Kidney tubule cell (primary cell): ENCODE measurements at regions not wholly inside any gene's neighbourhood (a gene's known extent, or its start where the extent isn't known, plus 50 kb on each side); places are given as distances from the start of the nearest gene placed in this dataset.
A peak's percentile ranks its signal among the peaks of the same experiment; 100 is the strongest.
"Not testable (repeated sequence)": the region's sequence is repeated elsewhere in the genome, so short reads cannot be mapped to it uniquely, and the experiment has no call there.

Source experiments
- DNase-seq: peaks from one replicate; pipeline ENCODE4 v3.0.0-alpha.2; 2018; ENCODE audit warnings: low spot score

DNA sequence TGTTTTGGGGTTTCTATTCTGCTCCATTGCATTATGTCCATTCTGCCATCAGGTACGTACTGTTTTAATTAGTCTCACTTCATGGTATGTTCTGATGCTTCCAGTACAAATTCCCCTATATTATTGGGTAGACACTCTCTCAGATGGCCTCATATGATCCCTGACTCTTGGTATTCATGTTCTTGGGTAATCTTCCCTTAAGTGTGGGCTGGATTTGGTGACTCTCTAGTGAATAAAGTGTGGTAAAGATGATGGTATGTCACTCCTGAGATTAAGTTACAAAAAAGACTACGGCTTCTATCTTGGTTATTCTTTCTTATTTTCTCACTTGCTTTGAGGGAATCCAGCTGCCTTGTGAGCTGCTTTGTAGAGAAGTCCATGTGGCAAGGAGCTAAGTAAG, 89.6 kb upstream of the TBC1D5 start:
- no peak for DNase-seq

DNA sequence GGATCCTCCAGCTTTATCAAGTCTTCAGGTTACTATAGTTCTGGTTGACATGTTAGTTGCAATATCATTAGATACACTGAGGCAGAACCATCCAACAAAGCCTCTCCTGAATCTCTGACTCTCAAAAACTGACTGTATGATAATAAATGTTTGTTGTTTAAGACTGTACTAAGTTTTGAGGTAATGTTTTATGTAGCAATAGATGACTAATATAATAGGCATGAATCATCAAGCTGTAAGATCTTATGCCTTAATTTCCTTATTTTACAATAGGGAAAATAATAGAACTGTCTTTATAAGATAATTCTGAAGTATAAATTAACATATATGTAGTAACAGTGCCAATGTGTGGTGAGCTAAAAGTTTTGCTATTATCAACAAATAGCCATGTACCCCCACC, 88.9 kb upstream of the TBC1D5 start:
- peak; percentile 28 for DNase-seq

DNA sequence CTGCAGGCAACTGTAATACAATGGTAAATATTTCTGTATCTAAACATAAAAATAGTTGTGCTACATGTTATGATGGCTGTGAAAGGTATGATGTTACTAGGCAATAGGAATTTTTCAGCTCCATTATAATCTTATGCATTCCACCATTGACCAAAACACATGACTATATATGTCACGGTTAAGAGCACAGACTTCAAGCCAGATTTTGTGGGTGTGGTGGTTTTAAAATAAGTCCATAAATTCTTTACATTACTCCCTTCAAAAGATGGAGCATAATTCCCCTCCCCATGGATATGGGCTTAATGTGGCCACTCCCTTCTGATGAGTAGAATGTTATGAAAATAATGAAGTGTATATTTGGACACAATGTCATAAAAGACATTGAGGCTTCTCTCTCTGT, 88.4 kb upstream of the TBC1D5 start:
- DNase-seq, result no peak

DNA sequence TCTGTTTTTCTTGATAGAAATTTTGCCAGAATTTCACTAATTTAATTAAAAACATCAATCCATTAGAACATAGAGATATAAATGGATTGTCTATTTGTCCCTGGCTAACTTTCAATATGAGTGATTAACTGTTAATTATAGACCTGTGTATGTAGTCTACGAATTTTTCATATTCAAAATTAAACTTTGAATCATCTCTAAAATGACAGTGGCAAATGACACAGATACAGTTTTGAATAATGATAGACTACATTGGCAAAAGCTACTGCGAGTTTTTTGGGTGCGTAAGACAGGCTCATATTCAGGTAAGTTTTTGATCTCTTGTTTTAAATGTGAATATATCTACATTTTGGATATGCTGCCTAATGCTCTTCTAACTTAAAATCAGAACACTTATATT, 86.0 kb upstream of the TBC1D5 start:
- DNase-seq, result no peak

DNA sequence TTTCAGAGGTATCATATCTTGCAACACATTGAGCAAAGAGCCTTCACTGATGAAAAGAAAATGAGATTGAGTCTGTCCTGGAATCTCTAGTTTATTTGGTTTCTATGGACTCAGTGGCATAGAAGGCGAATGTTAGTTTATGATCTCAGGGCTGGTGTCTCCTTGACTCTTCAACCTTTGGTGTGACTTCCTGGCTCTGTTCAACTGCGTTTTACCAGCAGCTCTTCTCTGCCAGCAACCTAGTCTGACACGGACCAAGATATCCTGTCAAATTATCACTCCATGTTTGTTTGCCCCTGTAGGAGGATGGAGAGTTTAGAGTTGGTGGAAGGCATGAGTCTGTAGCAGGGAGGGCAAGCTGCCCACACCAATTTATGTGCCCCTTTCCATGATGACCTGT, 82.9 kb upstream of the TBC1D5 start:
- DNase-seq, result no peak

DNA sequence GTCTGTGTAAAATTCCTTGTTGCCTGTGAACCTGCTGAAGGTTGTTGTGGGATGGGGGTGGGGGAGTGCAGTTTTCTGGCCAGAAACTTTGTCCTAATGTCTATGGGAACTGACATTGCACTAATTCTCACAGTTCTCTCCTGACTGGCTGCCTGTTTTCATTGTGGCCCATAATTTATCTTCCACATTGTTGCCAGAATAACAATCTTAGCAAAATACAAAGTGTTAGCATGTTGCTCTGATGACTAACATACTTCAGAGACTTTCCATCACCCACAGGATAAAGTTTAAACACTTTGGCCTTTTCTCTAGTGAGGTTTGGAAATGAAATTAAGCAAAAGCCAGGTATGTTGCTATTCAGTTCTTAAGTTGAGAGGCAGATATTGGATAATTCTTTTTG, 81.4 kb upstream of the TBC1D5 start:
- no peak for DNase-seq

DNA sequence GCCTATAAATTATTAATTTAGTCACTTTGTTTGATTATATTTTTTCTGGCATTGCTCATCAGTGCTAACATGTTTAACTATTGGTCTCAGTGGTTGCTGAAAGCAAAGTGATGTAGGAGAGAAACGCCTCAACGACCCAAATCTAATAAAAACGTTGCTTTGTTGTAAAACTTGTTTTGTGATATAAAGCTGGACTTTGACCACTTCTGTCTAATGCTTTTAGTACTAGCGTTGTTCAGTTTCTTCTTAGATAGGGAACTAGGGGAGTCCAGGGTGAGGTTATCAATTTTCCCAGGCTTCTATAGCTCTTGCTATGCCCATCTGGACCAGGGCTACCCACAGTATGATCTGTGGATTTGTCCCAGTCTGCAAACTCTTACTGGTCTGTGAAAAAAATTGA, 80.6 kb upstream of the TBC1D5 start:
- no peak for DNase-seq

DNA sequence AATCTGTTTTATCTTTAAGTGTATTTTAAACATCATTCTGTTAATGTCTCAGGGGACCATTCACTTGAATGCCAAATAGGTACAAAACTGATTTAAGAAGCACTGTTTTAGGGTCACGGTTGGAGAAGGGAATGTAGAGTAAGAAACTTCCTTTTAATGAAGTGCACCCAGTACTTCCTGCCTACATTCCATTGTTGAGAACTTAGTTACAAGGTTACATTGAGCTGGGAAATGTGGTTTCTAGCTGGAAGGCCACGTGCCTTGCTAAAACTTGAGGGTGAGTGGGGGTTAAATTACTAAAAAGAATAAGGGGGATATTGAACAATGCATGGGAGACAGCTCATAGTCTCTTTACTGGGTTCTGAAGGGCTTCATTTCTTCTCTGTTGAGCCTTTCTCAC, 78.3 kb upstream of the TBC1D5 start:
- DNase-seq, result peak; percentile 37

DNA sequence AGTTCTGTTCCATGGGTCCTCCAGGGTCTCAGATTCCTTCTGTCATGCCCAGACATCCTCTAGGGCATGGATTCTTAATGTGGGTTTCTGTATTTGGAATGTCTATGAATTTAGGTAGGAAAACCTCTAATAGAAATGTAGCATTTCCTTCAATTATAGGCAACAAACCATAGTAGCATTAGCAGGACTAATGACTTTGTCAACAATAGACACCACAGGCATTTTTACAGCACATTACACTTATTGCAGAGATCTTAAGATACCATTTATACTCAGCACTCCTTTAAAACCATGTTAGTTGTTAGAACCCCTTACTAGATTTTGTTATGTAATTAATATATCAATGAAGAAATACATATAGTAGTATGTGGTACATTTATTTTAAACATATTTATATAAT, 77.8 kb upstream of the TBC1D5 start:
- no peak for DNase-seq

DNA sequence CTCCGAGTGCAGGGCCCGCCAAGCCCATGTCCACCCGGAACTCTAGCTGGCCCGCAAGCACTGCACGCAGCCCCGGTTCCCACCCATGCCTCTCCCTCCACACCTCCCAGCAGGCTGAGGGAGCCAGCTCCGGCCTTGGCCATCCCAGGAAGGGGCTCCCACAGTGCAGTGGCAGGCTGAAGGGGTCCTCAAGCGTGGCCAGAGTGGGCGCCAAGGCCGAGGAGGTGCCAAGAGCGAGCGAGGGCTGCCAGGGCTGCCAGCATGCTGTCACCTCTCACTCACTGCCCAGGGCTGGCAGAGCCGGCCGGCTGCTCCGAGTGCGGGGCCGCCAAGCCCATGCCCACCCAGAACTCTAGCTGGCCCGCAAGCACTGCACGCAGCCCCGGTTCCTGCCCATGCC, 75.5 kb upstream of the TBC1D5 start:
- DNase-seq, result not testable (repeated sequence)

DNA sequence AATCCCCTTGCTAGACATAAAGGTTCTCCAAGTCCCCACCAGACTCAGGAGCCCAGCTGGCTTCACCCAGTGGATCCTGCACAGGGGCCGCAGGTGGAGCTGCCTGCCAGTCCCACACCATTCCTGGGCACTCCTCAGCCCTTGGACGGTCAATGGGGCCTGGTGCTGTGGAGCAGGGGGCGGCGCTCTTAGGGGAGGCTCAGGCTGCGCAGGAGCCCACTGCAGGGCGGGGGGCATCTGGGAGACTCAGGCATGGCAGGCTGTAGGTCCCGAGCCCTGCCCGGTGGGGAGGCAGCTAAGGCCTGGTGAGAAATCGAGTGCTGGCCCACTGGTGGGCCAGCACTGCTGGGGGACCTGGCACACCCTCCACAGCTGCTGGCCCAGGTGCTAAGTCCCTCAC, 75.1 kb upstream of the TBC1D5 start:
- no peak for DNase-seq

DNA sequence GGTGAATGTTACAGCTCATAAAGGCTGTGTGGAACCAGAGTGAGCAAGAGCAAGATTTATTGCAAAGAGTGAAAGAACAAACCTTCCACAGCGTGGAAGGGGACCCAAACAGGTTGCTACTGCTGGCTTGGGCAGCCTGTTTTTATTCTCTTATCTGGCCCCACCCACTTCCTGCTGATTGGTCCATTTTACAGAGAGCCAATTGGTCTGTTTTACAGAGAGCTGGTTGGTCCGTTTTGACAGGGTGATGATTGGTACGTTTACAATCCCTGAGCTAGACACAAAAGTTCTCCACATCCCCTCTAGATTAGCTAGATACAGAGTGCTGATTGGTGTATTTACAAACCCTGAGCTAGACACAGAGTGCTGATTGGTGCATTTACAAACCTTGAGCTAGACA, 74.4 kb upstream of the TBC1D5 start:
- DNase-seq, result not testable (repeated sequence)

DNA sequence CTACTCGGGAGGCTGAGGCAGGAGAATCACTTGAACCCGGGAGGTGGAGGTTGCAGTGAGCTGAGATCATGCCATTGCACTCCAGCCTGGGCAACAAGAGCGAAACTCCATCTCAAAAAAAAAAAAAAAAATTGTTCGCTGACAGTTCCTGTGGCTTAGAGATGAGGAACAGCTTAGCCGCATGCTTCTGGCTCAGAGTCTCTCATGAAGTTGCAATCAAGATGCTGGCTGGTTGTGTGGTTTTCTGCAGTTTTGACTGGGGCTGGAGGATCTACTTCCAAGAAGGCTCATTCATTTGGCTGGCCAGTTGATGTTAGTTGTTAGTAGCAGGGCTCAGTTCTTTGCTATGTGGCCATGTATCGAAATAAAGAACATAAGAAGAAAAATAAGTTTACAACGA, 69.9 kb upstream of the TBC1D5 start:
- DNase-seq, result not testable (repeated sequence)

DNA sequence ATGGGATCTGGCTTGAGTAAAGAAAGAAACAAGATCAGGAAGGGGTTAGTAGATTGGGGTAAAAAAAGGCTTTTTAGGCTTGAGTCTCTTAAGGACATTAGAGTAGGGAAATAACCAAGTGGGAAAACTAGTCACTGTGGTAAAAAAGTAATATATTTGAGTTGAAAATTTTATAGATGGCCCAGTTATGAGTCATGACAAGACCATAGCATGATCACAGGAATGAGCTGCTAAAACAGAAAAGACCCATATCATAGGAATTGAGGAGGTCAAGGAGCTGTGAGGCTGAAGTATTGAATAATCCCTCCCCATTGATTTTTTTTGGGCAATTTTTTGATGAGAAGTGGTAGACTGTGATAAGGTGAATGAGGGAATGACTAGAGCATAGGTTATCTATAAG, 69.2 kb upstream of the TBC1D5 start:
- DNase-seq, result no peak

DNA sequence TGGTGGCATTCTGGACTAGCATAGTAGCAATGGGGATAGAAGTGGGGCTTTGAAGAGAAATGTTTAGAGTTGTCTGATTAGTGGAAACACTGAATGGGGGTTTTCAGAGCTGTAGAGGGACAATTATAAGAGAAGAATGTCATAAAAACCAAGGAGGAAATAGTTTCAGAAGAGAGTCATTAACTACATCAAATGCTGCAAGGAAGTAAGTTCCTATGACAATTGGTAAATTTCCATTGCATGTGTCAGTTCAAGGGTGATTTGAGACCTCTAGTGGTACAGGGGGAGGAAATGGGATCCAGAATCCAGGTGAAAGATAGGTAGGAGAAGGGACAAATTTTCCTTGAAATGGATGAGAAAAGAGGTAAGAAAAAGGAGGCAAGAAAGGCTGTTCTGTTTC, 68.3 kb upstream of the TBC1D5 start:
- DNase-seq, result peak; percentile 75

DNA sequence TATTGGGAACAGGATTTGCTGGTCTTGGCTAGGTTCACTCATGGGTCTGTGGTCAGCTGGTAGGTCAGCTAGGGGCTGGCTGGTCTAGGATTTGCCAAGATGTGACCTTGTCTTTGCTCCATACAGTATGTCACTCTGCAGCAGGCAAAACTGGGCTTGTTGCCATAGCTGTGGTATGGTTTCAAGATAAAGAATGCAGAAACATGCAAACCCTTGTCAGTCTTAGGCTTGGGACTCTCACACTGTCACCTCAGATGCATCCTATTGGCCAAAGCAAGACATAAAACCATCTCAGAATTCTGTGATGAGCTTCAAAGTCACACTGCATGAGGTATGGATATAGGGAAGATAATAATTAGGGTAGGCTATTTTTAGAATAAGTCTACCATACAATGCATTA, 66.6 kb upstream of the TBC1D5 start:
- peak; percentile 9 for DNase-seq

DNA sequence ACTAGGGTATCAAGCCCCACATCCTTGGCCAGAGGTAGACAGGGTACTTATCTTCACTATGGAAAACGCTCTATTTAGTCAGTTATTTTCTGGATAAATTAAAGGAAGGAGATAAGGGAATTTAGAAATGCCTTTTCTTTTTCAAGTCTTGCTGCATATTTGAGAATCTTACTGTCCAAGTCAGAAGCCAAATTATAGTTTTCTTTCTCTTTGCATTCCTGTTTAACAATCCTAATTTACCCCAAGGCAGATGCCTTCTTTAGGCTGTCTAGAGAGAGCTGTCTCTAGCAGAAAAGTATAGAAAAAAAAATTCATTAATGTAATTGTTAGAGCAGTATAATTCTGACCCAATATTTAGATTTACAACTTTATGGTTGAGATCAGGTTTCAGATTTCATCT, 64.4 kb upstream of the TBC1D5 start:
- no peak for DNase-seq

DNA sequence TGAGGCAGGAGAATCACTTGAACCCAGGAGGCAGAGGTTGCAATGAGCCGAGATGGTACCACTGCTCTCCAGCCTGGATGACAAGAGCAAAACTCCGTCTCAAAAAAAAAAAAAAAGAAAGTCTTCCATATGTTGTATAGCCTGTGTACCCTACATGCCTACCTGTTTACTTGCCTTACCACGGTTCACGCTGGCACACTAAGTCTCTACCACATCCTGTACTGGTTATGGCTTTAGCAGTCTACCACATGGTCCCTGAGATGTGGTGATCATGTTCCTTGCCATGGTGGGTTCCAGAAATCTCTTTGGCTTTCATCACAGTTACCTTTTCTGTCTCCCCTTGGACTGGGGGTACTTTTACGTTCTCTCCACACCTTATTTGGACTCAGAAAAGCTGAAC, 63.8 kb upstream of the TBC1D5 start:
- no peak for DNase-seq

DNA sequence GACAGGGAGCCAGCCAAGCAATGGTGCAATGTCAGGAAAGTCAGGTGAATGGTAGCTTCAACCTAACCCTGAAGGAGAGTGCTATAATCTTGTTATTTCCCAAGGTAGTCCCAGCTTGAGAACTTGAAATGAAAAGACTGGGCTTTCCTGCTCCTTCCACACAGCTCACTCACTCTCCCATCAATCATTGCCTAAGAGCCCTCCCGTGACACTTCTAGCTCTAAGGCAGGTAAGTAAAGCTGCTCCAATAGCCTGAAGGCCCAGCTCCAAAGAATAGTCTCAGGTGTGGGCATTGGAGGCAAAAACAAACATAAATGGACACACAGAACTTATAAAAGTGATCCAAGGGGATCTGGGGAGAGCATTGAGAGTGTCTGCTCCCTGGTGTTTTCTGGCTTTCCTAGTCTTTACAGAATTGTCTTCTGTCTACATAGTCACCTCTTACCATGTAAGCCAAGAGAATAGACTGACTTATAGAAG, 63.1 kb upstream of the TBC1D5 start:
- DNase-seq, result peak; percentile 9

DNA sequence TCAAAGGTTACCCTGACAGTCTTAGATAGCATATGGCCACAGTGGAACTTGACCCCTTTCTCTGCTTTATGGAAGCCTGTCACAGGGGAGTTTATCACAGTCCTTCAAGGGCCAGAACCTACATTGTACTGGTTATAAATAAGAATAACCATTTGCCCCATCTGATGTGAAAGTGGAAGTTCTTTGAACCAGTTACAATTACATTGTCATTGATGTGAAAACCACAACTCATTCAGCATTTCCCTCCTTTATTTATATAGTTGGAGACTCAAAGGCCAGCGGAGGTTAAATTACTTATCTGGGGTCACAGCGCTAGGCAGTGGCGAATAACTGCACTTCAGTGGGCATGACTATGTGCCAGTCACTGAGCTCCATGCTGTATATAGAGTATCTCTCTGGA, 60.5 kb upstream of the TBC1D5 start:
- no peak for DNase-seq

DNA sequence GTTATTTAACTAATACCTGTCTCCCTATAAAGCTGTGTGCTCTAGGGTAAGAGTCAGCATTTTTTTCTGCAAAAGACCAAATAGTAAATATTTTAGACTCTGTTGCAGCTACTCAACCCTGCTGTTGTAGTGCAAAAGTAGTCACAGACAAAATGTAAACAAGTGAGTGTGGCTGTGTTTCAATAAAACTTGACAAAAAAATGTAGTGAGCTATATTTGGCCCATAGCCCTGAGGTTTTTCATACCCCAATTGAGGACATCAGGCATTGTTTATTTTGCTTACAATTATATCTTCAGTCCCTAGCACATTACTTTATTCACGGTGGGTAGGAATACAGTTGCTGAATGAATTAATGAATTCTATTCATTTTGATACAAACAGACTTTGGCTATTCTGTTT, 58.7 kb upstream of the TBC1D5 start:
- no peak for DNase-seq

DNA sequence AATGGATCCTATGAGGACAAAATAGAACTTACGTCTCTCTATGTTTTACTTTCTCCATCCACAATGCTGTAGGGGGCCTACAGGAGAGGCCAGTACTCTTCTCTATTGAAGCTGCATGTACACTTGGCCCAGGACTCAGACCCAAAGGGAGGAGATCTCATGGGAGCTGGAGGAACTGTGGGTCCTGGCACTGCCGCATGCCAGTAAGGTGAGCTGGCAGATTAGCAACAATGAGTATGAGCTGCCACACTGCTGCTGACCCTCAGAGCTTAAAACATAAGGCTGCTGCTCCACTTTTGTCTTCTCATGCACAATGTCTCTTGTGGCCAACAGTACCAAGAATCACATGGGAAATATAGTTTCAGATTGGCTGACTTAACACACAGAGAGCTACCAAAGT, 57.8 kb upstream of the TBC1D5 start:
- peak; percentile 72 for DNase-seq

DNA sequence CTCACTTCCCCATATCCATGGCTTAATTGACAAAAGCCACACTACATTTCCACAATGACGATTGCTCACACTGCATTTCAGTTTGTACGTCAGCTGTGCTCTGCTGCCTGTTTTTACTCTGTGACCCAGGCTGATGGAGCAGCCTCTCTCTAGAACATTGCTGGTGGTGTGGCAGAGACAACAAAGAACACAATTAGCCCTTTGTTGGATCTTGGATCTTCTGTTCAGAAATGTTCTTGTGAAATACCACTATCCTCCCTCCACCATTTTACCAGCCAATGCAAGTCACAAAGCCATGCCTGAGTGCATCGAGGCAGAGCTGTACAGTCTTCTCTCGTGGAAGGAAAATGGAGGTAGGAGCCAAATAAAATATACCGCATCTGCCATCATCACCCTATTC, 56.9 kb upstream of the TBC1D5 start:
- no peak for DNase-seq

DNA sequence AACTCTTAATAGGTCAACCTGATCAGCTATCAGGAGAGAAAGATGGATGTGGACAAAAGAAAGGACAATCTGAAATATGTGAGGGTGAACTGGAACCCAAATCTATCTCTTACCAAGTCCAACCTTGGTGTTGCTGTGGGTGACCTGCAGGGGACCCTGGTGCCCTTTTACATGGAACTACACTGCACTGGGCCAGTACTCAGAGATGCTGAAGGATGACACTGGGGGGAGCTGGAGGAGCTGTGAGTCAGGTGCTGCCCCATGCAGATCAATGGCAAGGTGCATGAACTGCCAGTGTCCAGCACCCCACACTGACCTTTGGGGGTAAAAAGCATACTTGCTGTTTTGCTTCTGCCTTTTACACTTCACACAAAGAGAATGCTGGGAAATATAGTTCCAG, 55.6 kb upstream of the TBC1D5 start:
- no peak for DNase-seq

DNA sequence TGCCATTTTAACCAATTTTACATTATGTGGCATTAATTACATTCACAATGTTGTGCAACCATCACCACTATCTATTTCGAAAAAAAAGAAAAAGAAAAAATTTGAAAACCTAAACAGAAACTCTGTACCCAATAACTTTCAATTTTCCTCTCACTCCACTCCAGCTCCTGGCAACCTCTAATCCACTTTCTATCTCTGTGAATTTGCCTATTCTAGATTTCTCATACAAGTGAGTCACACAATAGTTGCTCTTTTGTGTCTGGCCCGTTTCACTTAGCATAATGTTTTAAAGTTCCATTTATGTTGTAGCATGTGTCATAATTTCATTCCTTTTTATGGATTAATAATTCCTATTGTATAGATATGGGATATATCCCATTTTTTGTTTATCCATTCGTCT, 53.3 kb upstream of the TBC1D5 start:
- DNase-seq, result no peak
